A673 (cell line): ENCODE measurements at regions not wholly inside any gene's neighbourhood (a gene's known extent, or its start where the extent isn't known, plus 50 kb on each side); places are given as distances from the start of the nearest gene placed in this dataset.

ENCODE experiments used
- BruUV-seq: library from RNA; stranded (reverse); fragments of 400-500 nt; replicated peaks from 2 replicates; lab custom pipeline; 2021; lab: Mats Ljungman, UMichigan
- CTCF ChIA-PET: fragments of 300-600 bp; sonication (Branson Sonifier 250); formaldehyde crosslinking; loops from one replicate; lab custom pipeline; 2022; ENCODE audit warnings: antibody characterized with exemption; lab: Charles Lee
- POLR2A ChIA-PET: fragments of 300-600 bp; sonication (Branson Sonifier 250); formaldehyde crosslinking; loops from one replicate; lab custom pipeline; 2022; ENCODE audit warnings: antibody characterized with exemption; ENCODE audit not compliant: low non-redundant PET; lab: Charles Lee
- DNase-seq: peaks from one replicate; pipeline ENCODE4 v3.0.0-alpha.2; 2015; ENCODE audit warnings: low spot score
- H3K27ac ChIP-seq: fragments of 200-600 bp; sonication (generic); 2 replicates; pipeline ENCODE4 v1.5.1; 2016; ENCODE audit warnings: mixed run types, low read depth, mild to moderate bottlenecking, mixed read lengths, antibody characterized with exemption, low read length; ENCODE audit not compliant: poor library complexity, severe bottlenecking
- H3K27me3 ChIP-seq: fragments of 200-600 bp; sonication (generic); replicated peaks from 2 replicates; pipeline ENCODE4 v1.6.1; 2017; ENCODE audit warnings: mixed run types, low read depth, mild to moderate bottlenecking, mixed read lengths, antibody characterized with exemption, low read length; ENCODE audit not compliant: insufficient read depth, poor library complexity
- H3K36me3 ChIP-seq: fragments of 200-600 bp; sonication (generic); 2 replicates; pipeline ENCODE4 v1.6.1; 2016; ENCODE audit warnings: mixed run types, mild to moderate bottlenecking, mixed read lengths, antibody characterized with exemption, low read length; ENCODE audit not compliant: insufficient read depth, poor library complexity, severe bottlenecking
- H3K4me1 ChIP-seq: fragments of 200-600 bp; sonication (generic); 2 replicates; pipeline ENCODE4 v1.6.1; 2017; ENCODE audit warnings: mixed run types, mild to moderate bottlenecking, mixed read lengths, antibody characterized with exemption, low read length; ENCODE audit not compliant: insufficient read depth, poor library complexity, severe bottlenecking
- H3K4me3 ChIP-seq: fragments of 200-600 bp; sonication (generic); 2 replicates; pipeline ENCODE4 v1.5.1; 2016; ENCODE audit warnings: low read depth, mixed run types, mild to moderate bottlenecking, mixed read lengths, low read length; ENCODE audit not compliant: poor library complexity, severe bottlenecking
- H3K9me3 ChIP-seq: fragments of 200-600 bp; sonication (generic); 2 replicates; pipeline ENCODE4 v1.6.1; 2016; ENCODE audit warnings: mixed run types, low read depth, mild to moderate bottlenecking, mixed read lengths, antibody characterized with exemption, low read length; ENCODE audit not compliant: poor library complexity, severe bottlenecking
- EZH2 ChIP-seq: fragments of 200-600 bp; sonication (generic); IDR thresholded peaks from 2 replicates; pipeline ENCODE4 v1.6.1; 2017; ENCODE audit warnings: borderline replicate concordance, low read depth, mild to moderate bottlenecking, mixed read lengths, antibody characterized with exemption, low read length; ENCODE audit not compliant: poor library complexity, severe bottlenecking
- intact Hi-C: fragments of 100-400 bp; cut with micrococcal nuclease; formaldehyde crosslinking; loops from one replicate; pipeline ENCODE4 v1.10.0; 2022; ENCODE audit not compliant: unreplicated experiment
- TF ChIP-seq, protein P1 (sequence below): fragments of 300-800, 200-600 bp; sonication (generic); conservative IDR thresholded peaks from 2 replicates; pipeline ENCODE4 v1.5.1; 2017; ENCODE audit warnings: low read depth, mild to moderate bottlenecking, antibody characterized with exemption, low read length, moderate library complexity, mixed read lengths

DNA sequence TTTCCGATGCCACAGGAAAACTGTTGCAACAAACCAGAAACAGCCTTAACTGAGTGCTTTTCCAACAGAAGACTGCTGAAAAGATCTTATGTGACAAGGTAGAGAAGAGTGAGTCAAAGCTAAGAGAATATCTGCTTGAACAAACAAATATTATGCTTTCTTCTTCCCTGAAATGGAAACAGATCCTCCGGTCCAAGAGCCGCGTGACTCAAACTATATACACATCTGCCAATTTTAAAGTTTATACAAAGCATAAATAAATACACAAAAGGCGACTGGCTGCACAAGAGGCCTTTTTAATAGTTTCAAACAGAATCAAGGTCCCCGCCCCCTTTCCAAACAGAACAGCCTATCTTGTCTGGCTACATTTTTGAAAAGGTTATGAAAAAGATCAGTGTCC lies 329.7 kb upstream of the F9 start:
- BruUV-seq = no TSS peak
- Histone ChIP-seq H3K36me3 (no peaks in the 10 kb centered on the region), H3K4me3 (no peak overlapping the region), H3K4me1 (no peaks in the 10 kb centered on the region), H3K27me3 (no peaks in the 10 kb centered on the region), H3K9me3 (no peaks in the 10 kb centered on the region), H3K27ac (no peak overlapping the region)
- POLR2A ChIA-PET = no interaction called here
- no peak for DNase-seq
- CTCF ChIA-PET = no interaction called here
- intact Hi-C loops = loop anchor here (5.0 kb wide), 5 partner anchors 118 to 423 kb away; no protein-coding TSS in a partner anchor
- TF ChIP-seq, protein P1, sequence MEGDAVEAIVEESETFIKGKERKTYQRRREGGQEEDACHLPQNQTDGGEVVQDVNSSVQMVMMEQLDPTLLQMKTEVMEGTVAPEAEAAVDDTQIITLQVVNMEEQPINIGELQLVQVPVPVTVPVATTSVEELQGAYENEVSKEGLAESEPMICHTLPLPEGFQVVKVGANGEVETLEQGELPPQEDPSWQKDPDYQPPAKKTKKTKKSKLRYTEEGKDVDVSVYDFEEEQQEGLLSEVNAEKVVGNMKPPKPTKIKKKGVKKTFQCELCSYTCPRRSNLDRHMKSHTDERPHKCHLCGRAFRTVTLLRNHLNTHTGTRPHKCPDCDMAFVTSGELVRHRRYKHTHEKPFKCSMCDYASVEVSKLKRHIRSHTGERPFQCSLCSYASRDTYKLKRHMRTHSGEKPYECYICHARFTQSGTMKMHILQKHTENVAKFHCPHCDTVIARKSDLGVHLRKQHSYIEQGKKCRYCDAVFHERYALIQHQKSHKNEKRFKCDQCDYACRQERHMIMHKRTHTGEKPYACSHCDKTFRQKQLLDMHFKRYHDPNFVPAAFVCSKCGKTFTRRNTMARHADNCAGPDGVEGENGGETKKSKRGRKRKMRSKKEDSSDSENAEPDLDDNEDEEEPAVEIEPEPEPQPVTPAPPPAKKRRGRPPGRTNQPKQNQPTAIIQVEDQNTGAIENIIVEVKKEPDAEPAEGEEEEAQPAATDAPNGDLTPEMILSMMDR = no peak
- no peak for TF ChIP-seq EZH2

DNA sequence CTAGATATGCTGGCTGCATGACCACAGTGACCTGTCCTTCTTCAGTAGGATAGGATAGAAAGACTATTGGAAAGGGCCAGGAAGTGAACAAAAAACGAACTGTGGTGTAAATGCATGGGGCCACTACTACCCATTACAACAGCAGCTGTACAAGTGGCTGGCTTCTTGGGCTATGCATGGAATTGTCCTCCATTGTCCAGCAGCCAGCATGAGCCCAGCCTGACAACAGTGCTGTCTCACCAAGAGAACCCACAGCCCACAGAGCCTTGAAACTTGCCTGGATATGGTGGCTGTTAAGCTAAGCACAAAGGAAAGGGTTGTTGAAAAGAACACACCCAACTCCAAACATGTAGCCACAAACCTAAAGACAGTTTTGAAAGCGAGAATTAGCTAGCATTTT lies 330.2 kb upstream of the F9 start:
- H3K27ac ChIP-seq = no peak overlapping the region

DNA sequence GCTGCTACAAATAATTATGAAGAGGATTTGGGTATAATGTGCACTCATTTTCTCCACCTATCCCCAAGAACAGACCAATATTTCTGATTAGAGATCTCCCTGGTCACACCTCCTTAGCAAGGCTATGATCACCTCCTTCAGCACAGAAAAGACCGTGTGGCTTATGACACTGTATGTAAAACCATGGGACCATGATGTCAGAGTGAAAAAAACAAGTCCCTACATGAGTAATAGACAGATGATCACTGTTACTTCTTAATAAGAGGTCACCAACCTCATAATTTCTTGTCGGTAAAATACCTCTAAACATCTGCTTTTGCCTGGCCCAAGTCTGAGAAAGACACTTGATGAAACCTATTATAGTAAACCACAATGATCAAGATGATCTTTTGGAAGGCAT lies 330.6 kb upstream of the F9 start:
- no peak overlapping the region for H3K4me3 ChIP-seq
- H3K36me3 ChIP-seq = no peaks in the 10 kb centered on the region
- no peak for TF ChIP-seq EZH2
- TF ChIP-seq, protein P1 = no peak
- no peak for DNase-seq
- H3K27me3 ChIP-seq = no peaks in the 10 kb centered on the region
- BruUV-seq = no TSS peak
- no peak overlapping the region for H3K27ac ChIP-seq
- ChIA-PET POLR2A (no interaction called here), CTCF (no interaction called here)
- H3K4me1 ChIP-seq = no peaks in the 10 kb centered on the region
- intact Hi-C loops = loop anchor here (5.0 kb wide), 5 partner anchors 118 to 423 kb away; no protein-coding TSS in a partner anchor
- no peaks in the 10 kb centered on the region for H3K9me3 ChIP-seq

More for the DNA sequence above, 330.2 kb upstream of the F9 start:
- no peaks in the 10 kb centered on the region for H3K9me3 ChIP-seq
- CTCF ChIA-PET = no interaction called here
- no peaks in the 10 kb centered on the region for H3K27me3 ChIP-seq
- BruUV-seq = no TSS peak
- H3K36me3 ChIP-seq = no peaks in the 10 kb centered on the region
- no peak for DNase-seq
- intact Hi-C loops = loop anchor here (5.0 kb wide), 5 partner anchors 118 to 423 kb away; no protein-coding TSS in a partner anchor
- H3K4me1 ChIP-seq = no peaks in the 10 kb centered on the region
- TF ChIP-seq EZH2 = no peak
- TF ChIP-seq, protein P1 = no peak
- no peak overlapping the region for H3K4me3 ChIP-seq
- POLR2A ChIA-PET = no interaction called here
